Stimulated activated CD8-positive, alpha-beta memory T cell treated with anti-CD3 and anti-CD28 coated beads, Interleukin-12 subunit alpha, Interleukin-12 subunit beta, amount 100 ng/mL, for 1 hour (primary cell): ENCODE measurements at regions not wholly inside any gene's neighbourhood (a gene's known extent, or its start where the extent isn't known, plus 50 kb on each side); places are given as distances from the start of the nearest gene placed in this dataset.

ENCODE experiments used
- DNase-seq: peaks from one replicate; pipeline ENCODE4 v3.0.0-alpha.2; 2020; ENCODE audit warnings: low read depth

- no peak for DNase-seq
Observed at GRCh38 chr2:173647681-173648311, 293.1 kb downstream of the CDCA7 start.

DNA sequence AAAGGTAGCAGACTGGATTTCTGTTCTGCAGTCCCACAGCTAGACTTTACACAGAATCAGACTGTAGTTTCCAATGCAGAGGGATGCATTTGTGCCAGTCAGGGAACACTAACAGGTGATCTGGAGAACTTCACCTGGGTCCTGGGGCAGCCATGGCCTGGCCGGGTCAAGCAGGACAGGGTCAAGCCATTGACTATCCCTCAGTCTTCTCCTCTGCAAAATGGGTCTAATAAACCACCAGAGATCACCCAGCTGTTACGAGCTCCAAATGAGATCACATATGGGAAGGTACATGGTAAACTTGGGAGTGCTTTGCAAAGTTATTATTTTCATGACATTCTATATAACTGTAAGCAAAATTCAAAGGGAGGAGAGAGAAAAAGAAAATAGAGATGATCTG, 294.1 kb downstream of the CDCA7 start:
- DNase-seq = no peak

DNA sequence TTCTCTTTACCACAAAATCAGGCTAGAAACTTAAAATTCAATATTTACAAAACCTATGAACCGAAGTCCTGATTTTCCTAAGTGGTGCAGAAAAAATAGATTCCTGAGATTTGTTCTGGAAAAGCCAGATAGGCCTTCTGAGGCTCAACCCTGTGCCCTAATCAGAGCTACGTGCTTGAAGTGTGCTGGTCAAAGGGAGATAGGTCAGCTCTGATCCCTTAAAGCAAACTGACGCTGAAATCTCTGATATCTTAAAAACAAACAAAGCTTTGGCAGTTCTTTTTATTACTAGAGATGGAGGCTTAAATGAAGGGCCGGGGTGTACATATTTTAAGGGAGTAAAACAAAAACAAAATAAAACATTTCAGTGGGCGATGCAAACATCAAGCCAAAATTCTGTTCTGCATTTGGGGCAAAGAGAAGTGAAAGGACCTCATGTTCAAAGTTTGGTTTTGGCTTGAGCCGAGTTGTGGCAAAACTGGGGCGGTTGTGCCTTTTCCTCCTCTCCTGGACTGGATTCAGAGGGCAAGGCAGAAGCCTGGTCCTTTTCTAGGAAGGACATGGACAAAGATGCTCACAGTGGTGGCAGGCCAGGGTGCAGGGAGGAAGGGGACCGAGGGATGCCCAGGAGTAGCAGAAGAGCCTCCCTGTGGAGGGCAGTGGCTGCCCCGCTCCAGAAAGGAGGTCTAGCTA, 295.0 kb downstream of the CDCA7 start:
- no peak for DNase-seq

GRCh38 chr2:173651891-173652290, 297.2 kb downstream of the CDCA7 start:
- no peak for DNase-seq

GRCh38 chr2:173652311-173652710, 297.6 kb downstream of the CDCA7 start:
- DNase-seq = no peak

DNA sequence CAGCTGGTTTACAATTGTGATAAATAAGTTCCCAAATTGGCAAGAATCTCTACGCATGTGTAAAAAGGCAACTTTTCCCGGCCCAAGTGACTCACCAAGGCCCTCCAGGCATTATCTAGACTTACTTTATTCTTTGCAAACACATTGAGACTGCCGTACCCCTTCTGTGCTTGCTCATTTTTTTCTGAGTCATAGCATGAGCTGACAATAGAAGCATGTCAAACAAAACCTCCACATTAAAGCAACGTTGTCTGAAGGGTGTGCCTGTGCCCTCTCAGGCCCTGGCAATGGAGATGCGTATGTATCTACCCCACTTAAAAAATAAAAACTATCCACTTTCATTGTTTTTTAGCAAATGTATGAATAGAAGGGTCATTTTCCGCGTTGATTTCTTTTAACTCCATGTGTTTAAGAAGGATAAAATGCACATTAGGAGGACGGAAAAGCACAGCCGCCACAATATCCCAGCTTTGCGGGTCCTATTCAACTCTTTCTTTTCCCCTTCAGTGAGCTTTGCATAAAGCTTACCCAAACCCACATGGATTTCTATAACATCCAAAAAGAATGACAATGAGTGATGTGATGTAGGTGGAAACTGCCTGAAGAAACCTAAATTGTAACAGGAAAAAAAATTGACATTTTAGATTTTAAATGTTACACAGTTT, 298.2 kb downstream of the CDCA7 start:
- no peak for DNase-seq

DNA sequence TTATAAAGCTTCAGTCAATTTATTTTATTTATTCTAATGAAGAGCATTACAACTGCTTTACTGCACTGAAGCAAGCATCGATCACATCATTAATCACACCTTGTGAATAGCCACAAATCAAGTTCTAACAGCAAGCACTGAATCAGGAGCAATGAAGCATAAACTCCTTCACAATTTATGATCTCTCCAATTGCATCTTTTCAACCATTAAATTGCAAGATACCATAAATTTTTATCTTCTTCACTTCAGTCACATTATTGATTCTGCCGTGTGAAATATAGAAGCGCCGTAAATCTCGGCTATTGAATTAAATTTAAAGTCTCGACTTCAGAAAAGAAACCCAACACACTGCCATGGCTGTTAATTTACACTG, 298.7 kb downstream of the CDCA7 start:
- DNase-seq = no peak

DNA sequence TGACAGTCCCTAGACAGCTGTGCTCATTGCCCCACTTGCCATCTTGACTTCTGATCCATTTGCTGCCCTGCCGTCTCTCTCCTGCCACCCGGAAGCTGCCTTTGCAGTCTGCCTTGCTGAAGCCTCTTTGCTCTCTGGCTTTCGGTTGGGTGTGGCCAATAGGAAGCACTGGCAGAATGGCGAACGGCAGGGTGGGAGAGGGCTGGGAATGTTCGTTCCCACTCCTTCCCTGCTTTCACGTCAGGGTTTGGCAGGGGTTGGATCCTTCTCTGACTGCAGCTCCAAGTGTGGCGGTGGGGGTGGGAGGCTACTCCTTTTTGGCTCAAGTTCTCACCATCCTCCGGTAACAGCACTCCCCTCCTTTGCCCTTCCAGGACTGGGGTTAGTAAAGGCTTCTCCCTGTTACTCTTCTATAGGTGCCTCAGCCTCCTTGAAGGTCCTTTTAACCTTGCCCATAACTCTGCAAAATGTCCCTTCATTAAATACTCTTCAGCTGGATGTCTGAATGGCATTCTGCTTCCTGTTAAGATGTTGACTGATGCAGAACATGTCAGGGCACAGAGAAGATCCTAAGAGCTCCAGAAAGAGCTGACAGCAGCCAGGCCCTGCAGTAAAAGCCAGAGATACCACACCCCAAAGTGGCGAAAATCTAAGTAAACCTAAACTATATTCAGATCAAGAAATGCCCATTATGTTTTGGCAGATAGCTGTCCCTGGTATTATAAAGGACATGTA, 299.7 kb downstream of the CDCA7 start:
- no peak for DNase-seq

DNA sequence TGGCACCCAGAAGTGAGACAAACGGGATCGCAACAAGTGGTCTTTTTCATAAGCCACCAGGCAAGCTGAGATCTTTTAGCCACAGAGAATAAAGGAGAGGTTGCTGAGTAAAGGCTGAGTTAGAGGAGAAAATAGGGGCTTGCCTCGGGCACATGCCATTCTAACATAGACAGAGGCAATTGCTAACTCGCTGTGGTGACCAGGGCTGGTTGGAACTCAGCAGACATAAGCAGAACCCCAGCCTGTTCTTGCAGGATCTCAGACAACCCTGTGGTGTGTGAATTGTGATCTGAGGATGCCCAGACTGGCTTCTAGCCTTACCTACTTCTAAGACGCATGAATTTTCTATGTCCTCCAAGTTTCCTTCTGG, 300.2 kb downstream of the CDCA7 start:
- DNase-seq = no peak

GRCh38 chr2:173656086-173656485, 301.4 kb downstream of the CDCA7 start:
- no peak for DNase-seq

- no peak for DNase-seq
Observed at GRCh38 chr2:173657996-173658717, 303.5 kb downstream of the CDCA7 start.

DNA sequence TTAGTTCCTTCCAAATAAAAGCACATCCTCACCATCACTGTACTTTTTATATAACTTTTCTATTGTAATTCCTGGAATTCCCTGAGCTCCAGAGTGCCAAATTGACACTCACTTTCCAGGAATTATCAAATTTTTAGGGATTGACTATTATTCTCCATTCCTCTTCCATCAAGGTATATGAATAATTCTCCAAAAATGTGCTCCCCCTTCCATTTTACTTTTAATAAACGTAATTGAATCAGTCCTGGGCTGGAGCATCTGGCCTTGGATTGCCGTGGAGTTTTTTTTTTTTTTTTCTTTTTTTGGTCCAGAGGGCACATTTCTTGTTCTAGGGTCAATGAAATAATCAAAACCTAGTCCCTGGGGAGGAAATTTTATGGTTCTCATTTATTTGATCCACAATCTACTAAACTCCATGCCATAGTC, 304.3 kb downstream of the CDCA7 start:
- no peak for DNase-seq

DNA sequence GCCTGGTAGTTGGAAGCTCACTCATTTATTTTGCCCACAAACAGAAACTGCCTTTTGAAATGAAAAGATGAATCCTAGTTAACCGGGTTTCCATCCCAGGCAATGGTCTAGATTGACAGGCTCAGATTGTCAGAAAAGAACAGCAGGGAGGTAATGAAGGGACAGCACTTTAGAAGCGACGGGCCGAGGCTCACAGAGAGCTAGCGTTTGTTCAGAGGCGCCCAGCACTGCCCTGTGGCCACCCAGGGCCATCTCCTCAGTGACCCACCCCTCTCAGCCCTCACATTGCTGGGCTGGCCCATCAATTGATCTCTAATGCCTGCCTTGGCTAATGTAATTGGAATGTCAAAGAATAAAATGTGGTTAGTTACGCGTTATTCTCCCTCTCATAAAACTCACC, 304.8 kb downstream of the CDCA7 start:
- DNase-seq = no peak

DNA sequence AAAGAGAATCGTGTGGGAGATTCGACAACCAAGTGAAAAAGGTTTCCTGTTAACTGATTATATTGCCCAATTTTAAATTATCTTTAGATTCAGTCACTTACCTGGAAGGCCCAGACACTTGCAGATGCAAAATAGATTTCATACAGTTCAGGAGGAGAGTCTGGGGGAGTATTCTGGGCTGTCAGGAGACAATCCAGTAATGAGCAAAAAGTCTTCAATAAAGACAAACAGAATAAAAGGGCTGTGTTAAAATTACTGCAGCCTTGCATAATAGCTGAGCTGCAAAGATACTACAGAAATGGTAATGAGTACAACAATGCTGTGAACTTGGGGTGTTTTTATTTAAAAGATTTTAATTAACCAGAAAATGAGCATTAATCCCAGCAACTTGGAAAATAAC, 303.6 kb downstream of the SP3 start:
- no peak for DNase-seq

DNA sequence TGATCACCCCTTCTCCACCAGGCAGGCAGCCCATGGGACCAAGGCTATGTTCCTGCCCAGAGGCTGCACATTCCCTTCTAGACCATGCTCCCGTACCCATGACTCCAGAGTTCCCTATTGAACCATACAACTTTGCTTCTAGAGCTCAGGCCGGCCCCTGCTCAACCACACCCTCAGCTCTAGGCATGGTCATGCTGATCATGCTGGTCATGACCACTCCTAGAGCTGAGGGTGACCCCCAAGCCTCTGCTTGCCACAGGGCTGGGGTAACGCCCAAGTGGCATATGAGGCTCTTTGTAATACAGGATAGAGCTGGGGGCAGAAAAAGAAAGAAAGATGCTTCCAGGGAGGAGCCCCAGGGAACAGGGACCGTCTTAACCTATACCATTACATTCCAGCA, 301.8 kb downstream of the SP3 start:
- no peak for DNase-seq

DNA sequence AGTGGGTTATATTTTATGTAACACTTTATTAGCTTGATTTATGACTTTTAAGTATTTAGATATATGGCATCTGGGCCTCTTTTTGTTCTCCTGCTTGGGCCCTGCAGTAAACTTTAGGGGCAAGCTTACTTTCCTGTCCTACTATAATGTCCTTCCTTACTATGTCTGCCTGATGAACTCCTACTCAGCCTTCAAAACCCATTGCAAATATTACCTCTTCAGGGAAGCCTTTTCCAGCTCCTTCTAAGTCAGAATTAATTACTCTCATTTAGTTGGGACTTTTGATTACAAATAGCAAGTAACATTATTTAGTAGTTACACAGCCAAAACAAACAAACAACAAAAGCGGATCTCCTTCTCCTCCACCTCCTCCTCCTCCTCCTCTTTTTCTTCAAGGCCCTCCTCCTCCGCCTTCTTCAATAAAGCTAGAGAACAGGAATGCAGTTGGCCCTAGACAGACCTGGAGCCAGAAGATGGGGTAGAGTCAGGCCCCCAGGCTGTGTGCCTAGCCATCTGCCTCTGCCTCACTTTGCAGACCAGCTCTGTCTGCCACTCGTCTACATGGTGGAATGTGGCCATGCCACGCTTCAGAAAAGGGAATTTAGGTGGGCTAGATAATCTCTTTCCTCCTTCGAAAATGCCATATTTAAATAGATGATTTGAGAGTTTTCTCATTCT, 301.2 kb downstream of the SP3 start:
- no peak for DNase-seq

DNA sequence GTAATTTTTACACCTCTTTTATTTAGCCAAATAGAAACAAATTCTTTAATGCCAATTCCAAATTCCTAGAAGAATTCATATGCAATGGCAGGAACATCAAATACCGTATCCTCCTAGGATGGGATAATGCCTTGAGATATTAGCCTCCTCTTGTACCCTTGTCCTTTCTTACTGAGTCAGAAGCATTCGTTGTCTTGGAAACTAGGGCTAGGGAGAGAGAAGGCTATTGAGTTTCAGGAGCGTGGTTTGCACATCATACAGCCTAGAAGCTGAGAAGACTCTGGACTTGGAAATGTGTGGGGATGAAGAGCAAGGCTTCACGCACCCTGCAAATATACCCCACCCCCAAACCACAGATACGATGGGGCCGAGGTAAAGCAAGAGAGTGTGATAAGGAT, 300.7 kb downstream of the SP3 start:
- DNase-seq = no peak

DNA sequence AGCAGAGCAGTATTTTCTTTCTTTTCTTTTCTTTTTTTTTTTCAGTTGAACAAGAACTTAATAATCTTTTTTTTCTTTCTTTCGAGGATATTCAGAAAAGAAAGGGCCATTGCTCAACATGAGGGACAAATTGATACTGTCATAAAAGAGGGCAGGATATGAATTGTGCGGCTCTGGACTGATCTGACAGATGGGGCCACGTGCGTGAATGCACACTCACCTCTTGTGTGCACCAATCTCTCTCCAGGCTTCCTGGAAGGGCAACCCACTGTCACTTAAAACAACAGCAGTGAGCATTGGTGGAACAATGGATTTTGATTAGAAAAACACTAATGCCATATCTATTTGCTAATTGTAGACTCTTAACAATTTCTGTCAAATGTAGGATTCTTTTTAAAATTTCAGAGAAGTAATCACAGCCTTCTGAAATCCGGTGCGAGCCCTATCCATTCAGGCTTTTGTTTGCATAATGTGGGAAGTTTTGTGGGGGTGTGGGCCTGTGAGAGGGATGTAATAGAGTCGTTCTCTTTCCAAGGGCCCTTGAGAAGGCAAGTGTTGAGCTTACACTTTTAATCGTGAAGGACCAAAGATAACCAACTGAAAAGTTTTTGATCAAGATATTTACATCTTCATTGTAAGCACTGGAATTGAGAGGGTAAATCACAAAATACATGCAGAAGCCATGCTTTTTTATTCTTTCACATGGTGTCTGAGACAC, 298.8 kb downstream of the SP3 start:
- no peak for DNase-seq

- no peak for DNase-seq
Observed at GRCh38 chr2:173667014-173667413, 298.2 kb downstream of the SP3 start.

DNA sequence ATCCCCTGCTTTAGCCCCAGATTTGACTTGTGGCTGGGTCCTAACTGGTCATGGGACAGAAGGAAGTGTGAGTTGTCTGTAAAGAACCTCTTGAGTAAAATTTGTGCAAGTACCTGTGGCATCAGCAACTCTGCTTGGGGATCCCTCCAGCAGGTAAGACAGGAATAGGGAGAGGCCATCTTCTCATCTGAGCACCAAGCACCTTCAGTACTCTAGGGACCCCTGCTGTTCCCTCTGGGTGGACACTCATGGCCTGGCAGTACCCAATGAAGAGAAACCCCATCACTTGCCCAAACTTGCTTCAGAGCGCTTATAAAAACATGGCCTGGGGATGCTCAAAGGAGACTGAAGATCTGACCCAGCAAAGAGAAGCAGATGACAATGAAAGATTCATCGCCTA, 297.8 kb downstream of the SP3 start:
- no peak for DNase-seq

GRCh38 chr2:173669271-173669853, 295.8 kb downstream of the SP3 start:
- DNase-seq = no peak
